Stimulated activated CD8-positive, alpha-beta memory T cell treated with anti-CD3 and anti-CD28 coated beads, Interleukin-12 subunit alpha, Interleukin-12 subunit beta, amount 100 ng/mL, for 24 hours (primary cell): ENCODE measurements at regions not wholly inside any gene's neighbourhood (a gene's known extent, or its start where the extent isn't known, plus 50 kb on each side); places are given as distances from the start of the nearest gene placed in this dataset.
"Not testable (repeated sequence)": the region's sequence is repeated elsewhere in the genome, so short reads cannot be mapped to it uniquely, and the experiment has no call there.

ENCODE experiments used
- DNase-seq: peaks from one replicate; pipeline ENCODE4 v3.0.0-alpha.2; 2020; ENCODE audit errors: extremely low read depth

- DNase-seq = peak; percentile 15
Measured at GRCh38 chr14:106348873-106349540, 822.6 kb downstream of the TMEM121 start.

DNA sequence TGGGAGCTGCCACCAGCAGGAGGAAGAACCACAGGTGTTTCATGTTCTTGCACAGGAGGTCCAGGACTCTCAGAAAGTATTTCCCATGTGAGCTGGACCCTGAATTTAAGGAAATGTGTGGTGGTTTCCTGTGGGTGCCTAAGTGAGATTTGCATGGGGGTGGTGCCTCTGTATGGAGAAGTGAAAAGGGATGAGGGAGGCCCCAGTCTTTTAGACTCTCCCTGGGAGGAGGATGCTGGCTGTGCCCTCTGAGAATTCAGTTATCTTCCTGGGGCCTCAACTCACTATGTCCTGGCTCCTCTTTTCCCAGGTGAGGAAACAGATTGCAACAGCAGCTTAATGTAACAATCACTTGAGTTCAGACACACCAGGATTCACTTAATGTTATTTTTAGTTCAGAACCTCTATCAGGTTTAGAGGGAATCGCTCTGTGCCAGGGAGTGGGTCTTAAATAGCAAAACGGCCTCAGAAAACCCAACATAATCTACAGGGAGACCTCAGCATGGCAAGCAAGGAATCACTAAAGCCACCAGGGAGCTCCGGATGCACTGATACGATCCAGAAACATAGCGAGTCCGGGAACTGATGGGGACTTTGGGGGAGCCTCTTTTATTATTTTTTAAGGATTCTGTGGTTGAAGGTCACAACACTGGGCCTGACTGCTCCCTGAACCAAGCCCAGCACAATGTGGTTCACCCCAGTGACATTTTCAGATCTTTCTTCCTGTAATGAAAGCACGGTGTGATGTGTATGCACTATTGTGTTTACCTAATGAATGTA is 823.5 kb downstream of the TMEM121 start:
- not testable (repeated sequence) for DNase-seq

DNA sequence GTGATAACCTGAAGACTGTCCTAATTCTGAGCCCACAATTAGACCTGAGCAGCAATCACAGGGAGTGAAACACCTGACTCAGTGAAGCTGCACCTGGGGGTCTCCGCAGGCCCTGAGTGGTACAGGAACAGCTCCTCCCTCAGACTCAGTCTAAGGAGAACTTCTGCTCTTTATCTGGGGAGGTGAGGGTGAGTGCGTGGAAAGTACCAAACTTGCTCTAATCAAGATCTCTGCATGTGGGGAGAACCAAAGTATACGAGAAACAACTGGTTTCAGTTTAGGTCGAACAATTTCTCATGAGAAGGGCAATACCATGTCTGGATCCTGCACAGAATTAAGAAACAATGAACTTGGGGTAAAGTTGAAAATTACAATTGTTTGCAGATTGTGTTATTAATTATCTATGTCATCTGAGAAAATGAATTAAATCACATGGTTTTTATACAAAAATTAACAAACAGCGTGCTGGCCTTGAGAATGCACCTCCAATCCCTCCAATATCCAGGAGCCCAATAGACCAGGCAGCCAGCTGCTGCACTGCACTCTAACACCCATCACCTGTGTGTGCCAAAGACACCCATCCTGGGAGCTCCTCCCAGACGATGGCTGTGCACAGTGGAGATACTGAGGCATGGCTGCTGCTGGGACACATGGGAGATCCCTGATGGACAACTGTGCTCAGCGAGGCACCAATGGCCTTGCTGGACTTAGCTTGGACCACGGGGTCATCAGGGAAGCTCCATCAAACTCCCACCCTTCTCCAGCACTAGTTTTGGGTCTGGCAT is 828.8 kb downstream of the TMEM121 start:
- DNase-seq = not testable (repeated sequence)

- not testable (repeated sequence) for DNase-seq
Measured at GRCh38 chr14:106355881-106356642, 829.7 kb downstream of the TMEM121 start.

DNA sequence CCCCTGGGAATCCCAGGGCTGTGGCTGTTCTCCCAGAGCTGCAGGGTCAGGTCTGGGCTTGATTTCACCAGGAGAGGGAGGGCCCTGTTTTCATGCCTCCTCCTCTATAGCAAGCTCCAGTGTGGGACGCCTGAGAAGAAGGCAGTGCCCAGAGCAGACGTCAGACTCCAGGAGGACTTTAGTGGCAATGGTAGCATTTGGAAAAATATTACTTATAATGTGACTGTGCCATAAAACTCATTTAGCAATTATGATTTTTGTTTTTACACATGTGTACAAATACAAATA is 830.2 kb downstream of the TMEM121 start:
- DNase-seq = not testable (repeated sequence)

DNA sequence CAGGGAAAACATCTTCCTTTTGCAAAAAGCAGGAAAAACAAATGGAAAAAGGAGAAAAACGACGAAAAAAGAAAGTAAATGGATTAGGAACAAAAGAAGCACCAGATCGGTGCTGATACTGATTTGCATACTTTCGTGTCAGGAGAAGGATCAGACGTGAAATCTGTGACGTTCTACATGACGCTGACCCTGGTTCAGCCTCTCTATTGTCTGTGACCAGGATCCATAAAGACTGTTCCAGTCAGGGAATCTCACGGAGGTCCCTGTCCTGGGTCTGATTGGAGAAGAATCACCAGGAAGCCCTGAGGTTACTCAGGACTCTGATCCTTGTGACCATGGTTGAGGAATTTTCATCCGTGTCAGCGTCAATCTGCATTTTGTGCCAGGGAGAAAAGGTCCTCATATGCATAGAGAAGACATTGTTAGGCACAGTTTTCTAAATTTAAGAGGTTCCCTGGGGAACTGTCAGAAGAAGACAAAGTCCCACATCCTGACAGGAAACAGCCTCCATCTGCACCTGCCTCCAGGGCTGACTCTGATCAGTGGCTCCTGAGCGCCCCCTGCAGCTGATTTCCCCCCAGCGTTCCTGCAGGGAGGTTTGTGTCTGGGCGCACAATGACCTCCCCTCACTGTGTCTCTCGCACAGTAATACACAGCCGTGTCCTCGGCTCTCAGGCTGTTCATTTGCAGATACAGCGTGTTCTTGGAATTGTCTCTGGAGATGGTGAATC is 832.9 kb downstream of the TMEM121 start:
- not testable (repeated sequence) for DNase-seq

- DNase-seq = not testable (repeated sequence)
Measured at GRCh38 chr14:106365371-106365770, 839.0 kb downstream of the TMEM121 start.

DNA sequence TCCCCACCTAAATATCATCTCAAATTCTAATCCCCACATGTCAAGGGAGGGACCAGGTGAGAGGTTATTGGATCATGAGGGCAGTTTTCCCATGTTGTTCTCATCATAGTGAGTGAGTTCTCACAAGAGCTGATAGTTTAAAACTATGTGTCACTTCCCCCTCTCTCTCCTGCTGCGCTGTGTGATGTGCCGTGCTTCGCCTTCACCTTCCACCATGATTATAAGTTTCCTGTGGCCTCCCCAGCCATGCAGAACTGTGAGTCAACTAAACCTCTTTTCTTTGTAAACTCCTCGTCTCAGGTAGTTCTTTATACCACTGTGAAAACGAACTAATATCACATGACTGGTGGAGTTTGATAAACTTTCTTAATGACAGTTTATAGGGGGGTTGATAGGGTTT is 839.5 kb downstream of the TMEM121 start:
- not testable (repeated sequence) for DNase-seq

GRCh38 chr14:106366971-106367370 is 840.6 kb downstream of the TMEM121 start:
- DNase-seq = not testable (repeated sequence)

- DNase-seq = not testable (repeated sequence)
Measured at GRCh38 chr14:106369456-106369855, 843.1 kb downstream of the TMEM121 start.

DNA sequence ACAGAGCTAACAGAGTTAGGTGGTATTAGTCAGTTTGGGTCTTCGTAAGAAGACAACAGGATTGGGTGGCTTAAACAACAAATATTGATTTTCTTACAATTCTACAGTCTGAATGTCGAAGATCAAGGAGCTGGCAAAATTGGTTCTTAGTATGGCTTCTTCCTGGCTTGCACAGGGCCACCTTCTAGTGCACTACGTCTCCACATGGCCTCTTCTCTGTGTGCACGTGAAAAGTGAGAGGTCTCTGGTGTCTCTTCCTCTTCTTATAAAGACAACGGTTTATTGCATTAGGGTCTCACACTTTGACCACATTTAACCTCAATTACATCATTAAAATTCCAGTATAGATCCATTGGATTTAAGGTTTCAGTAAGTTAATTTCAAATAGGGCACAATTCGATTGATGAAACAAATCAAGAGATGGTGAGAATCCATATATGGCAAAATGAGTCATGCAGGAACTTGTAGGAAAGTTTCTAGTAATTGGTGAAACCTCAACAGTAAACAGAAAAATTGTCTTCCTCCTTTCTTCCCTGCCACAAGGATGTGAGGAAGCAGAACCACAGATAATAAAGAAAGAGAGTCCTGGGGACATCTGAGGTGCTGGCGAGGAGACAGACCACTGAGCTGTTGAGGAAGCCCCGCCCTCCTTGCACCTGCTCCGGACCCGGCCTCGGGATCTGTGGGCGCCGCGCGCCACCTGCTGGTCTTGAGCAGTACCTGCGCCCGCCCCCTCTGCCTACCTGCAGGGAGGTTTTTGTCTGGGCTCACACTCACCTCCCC is 846.7 kb downstream of the TMEM121 start:
- peak; percentile 52 for DNase-seq

GRCh38 chr14:106373653-106374110 is 847.3 kb downstream of the TMEM121 start:
- DNase-seq = not testable (repeated sequence)

- no peak for DNase-seq
Measured at GRCh38 chr14:106377432-106377831, 851.0 kb downstream of the TMEM121 start.

DNA sequence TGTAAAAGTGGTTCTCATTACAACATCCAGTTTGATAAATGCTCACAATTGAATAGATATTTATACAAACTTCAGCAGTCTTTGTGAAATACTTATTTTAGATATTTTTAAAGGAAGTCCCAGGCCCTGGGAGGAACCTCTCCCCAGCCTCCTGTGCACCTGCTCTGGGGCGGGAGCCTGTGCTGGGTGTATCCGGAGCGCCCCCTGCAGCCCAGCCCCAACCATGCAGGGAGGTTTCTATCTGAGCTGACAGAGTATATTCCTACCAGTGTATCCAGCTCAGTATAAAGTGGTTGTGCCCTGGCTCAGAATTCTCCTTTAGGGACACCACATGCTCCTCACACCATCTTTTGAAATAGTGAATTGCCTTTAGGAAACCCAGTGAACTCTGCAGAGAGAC is 851.8 kb downstream of the TMEM121 start:
- DNase-seq = no peak

DNA sequence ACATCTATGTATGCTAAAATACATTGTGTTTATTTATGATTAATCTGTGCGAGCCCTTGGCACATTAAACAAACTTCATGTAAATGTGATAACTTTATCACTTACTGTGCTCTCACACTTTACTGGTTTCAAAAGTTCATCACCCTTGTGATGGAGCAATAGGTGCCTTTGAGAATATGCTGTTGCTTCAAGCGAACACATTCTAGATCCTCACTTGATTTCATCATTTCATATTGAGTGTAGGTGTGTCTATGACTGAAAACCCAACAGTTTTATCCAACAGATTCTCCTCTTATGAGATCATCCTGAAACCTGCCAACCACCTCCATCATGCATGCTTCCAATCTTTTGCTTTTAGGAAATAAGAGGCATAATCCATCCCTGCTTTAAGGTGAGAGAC is 854.4 kb downstream of the TMEM121 start:
- no peak for DNase-seq

- not testable (repeated sequence) for DNase-seq
Measured at GRCh38 chr14:106389186-106389585, 862.8 kb downstream of the TMEM121 start.

DNA sequence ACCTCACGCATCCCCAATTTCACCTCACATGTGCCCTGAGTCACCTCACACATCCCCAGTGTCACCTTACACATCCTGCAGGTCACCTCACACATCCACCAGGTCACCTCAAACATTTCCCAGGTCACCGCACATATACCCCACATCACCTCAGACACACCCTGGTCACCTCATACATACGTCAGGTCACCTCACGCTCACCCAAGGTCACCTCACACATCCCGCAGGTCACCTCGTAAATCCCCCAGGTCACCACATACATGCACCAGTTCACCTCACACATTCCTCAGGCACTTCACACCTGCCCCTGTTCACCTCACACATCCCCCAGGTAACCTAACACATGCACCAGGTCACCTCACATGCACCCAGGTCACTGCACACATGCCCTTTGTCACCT is 864.0 kb downstream of the TMEM121 start:
- DNase-seq = no peak

GRCh38 chr14:106390947-106391346 is 864.6 kb downstream of the TMEM121 start:
- no peak for DNase-seq

DNA sequence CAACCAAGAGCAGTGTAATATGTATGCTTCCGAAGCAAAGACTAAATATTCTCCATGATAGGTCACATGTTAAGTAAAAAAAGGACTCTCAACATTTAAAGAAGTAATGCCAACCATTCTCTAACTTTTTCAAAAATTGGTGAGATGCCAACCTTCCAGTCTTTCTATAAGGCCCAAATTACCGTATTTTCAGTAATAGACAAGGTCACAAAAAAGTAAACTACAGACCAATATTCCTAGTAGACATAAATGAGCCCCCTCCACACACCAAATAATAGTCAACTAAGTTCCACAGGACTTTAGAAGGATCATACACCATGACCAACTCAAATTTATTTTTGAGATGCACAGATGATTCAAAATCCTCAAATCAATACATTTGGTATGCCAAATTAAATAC is 867.4 kb downstream of the TMEM121 start:
- no peak for DNase-seq

DNA sequence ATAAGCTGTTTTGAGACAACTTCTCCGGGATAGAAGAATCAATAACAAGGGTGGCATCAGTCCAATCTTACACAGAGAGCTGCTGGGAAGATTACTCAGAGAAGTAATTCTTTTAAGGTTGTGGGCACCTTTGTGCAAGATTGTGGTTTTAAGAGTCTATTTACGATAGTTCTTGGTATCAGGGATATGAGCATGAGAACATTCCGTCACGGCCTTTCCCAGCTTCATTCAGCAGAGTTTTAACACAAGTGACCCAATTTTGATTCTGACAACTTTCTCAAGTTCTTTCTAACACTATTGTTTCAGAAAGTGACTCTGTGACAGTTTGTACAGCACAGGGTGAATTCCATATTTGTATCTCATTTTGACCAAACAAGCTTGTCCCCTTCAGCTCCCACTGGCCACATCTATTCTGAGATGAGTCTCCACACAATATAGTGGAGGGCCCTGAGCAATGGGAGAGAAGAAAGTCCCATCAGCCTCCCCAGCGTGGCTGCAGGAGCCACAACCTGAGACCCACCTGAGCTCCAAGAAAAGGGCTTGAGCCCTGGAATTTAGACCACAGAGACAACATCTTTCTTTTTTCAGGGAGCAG is 869.2 kb downstream of the TMEM121 start:
- DNase-seq = no peak
